SU-DHL-6 (cell line): ENCODE measurements at regions not wholly inside any gene's neighbourhood (a gene's known extent, or its start where the extent isn't known, plus 50 kb on each side); places are given as distances from the start of the nearest gene placed in this dataset.

Experiments
- H2AFZ ChIP-seq: fragments of 200-600 bp; sonication (generic); 2 replicates; pipeline ENCODE4 v1.6.1; 2014; ENCODE audit warnings: low read depth, mild to moderate bottlenecking, moderate library complexity, mixed read lengths, antibody characterized with exemption, low read length; ENCODE audit not compliant: severe bottlenecking
- H3F3A ChIP-seq: fragments of 200-600 bp; shearing (Covaris generic); 2 replicates; pipeline ENCODE4 v1.6.0; 2016; ENCODE audit warnings: antibody characterized with exemption, mild to moderate bottlenecking; ENCODE audit not compliant: insufficient read depth
- H3K27ac ChIP-seq: fragments of 200-600 bp; sonication (generic); 2 replicates; pipeline ENCODE4 v1.5.1; 2016; ENCODE audit warnings: low read depth, mild to moderate bottlenecking, low read length, moderate library complexity, mixed read lengths
- H3K27me3 ChIP-seq: fragments of 200-600 bp; sonication (generic), shearing (Covaris generic); 2 replicates; pipeline ENCODE4 v1.6.0; 2014; ENCODE audit warnings: mild to moderate bottlenecking, low read length
- H3K36me3 ChIP-seq: fragments of 200-600 bp; sonication (generic); 2 replicates; pipeline ENCODE4 v1.6.1; 2014; ENCODE audit warnings: mild to moderate bottlenecking, low read length, mixed read lengths
- H3K4me2 ChIP-seq: fragments of 300-600, 200-600 bp; shearing (Covaris generic), sonication (generic); 2 replicates; pipeline ENCODE4 v1.6.0; 2014; ENCODE audit warnings: low read length, low read depth, mild to moderate bottlenecking; ENCODE audit not compliant: poor library complexity, severe bottlenecking
- H3K4me3 ChIP-seq: fragments of 200-600 bp; sonication (generic); 2 replicates; pipeline ENCODE4 v1.5.1; 2014; ENCODE audit warnings: antibody characterized with exemption, low read length, mild to moderate bottlenecking, mixed read lengths; ENCODE audit not compliant: insufficient read depth, poor library complexity, severe bottlenecking
- H3K79me2 ChIP-seq: fragments of 200-600 bp; sonication (generic); 2 replicates; pipeline ENCODE4 v1.6.1; 2014; ENCODE audit warnings: mild to moderate bottlenecking, low read length, moderate library complexity; ENCODE audit not compliant: insufficient read depth
- H3K9ac ChIP-seq: fragments of 200-600 bp; sonication (generic); 2 replicates; pipeline ENCODE4 v1.7.0; 2014; ENCODE audit warnings: mild to moderate bottlenecking, low read length
- H3K9me2 ChIP-seq: fragments of 200-600 bp; sonication (generic); replicated peaks from 2 replicates; pipeline ENCODE4 v1.6.1; 2014; ENCODE audit warnings: low read length; ENCODE audit not compliant: insufficient read depth
- H3K9me3 ChIP-seq: fragments of 200-600 bp; sonication (generic); 2 replicates; pipeline ENCODE4 v1.6.1; 2014; ENCODE audit warnings: low read length, mixed read lengths; ENCODE audit not compliant: insufficient read depth
- H4K20me1 ChIP-seq: fragments of 200-600 bp; sonication (generic); 2 replicates; pipeline ENCODE4 v1.6.1; 2014; ENCODE audit warnings: low read depth, mild to moderate bottlenecking, antibody characterized with exemption, low read length, moderate library complexity, mixed read lengths
- CTCF ChIP-seq: fragments of 200-600 bp; sonication (generic); IDR thresholded peaks from one replicate; pipeline ENCODE4 v1.5.1; 2017; ENCODE audit warnings: antibody characterized with exemption, mild to moderate bottlenecking, low read length, moderate library complexity; ENCODE audit not compliant: insufficient read depth, poor library complexity, severe bottlenecking
- EZH2phosphoT487 ChIP-seq: fragments of 200-600 bp; sonication (generic), shearing (Covaris generic); conservative IDR thresholded peaks from 2 replicates; pipeline ENCODE4 v1.6.1; 2018; ENCODE audit warnings: mild to moderate bottlenecking, antibody characterized with exemption, low read length, moderate library complexity, mixed read lengths

GRCh38 chr2:198961547-198961946 lies 496.2 kb downstream of the SATB2 start:
- Histone ChIP-seq H3K9ac (no peak overlapping the region), H3K27ac (no peak overlapping the region)

DNA sequence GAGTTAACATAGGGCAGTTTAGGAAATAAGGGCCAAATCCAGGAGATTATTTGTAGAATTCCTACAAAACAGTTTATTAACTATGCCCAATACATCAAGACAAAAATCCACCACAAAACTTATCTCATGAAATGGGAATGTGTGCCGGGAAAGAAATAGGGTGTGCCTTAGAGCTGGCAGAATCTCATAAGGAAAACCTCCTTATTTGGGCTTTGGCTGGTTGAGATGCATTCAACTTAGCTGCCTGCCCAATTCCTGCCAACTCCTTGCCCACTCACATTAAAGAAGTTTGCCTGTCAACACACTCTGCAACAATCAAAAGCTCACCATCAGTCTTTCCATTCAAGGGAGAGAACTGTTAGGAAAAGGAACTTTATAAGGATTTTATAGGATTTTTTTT lies 500.6 kb downstream of the SATB2 start:
- H3K4me3 ChIP-seq, result no peak overlapping the region
- no peaks in the 10 kb centered on the region for H3K9me3 ChIP-seq
- H2AFZ ChIP-seq, result no peak overlapping the region
- H3K79me2 ChIP-seq, result no peaks in the 10 kb centered on the region
- H3K4me2 ChIP-seq, result no peak overlapping the region
- no peak overlapping the region for H3K9ac ChIP-seq
- no peak overlapping the region for H3K27ac ChIP-seq
- no peaks in the 10 kb centered on the region for H3K9me2 ChIP-seq
- H3K36me3 ChIP-seq, result no peaks in the 10 kb centered on the region
- TF ChIP-seq EZH2phosphoT487, result no peak
- no peak for TF ChIP-seq CTCF
- H3F3A ChIP-seq, result no peaks in the 10 kb centered on the region
- H3K27me3 ChIP-seq, result no peaks in the 10 kb centered on the region
- no peaks in the 10 kb centered on the region for H4K20me1 ChIP-seq

More at GRCh38 chr2:198961547-198961946, 496.2 kb downstream of the SATB2 start:
- TF ChIP-seq CTCF, result no peak
- no peak for TF ChIP-seq EZH2phosphoT487
- H3K36me3 ChIP-seq, result no peaks in the 10 kb centered on the region
- H3K4me3 ChIP-seq, result no peak overlapping the region
- no peaks in the 10 kb centered on the region for H3K79me2 ChIP-seq
- no peaks in the 10 kb centered on the region for H3K9me3 ChIP-seq
- H3F3A ChIP-seq, result no peaks in the 10 kb centered on the region
- H3K4me2 ChIP-seq, result no peak overlapping the region
- H3K27me3 ChIP-seq, result no peaks in the 10 kb centered on the region
- H4K20me1 ChIP-seq, result no peaks in the 10 kb centered on the region
- H2AFZ ChIP-seq, result no peak overlapping the region
- H3K9me2 ChIP-seq, result no peaks in the 10 kb centered on the region

- H3K27ac ChIP-seq, result no peak overlapping the region
- H3K79me2 ChIP-seq, result no peaks in the 10 kb centered on the region
- H3K9me3 ChIP-seq, result no peaks in the 10 kb centered on the region
- H2AFZ ChIP-seq, result no peak overlapping the region
- no peak overlapping the region for H3K9ac ChIP-seq
- no peaks in the 10 kb centered on the region for H3K36me3 ChIP-seq
- H4K20me1 ChIP-seq, result no peaks in the 10 kb centered on the region
- TF ChIP-seq EZH2phosphoT487 (no peak), CTCF (no peak)
- no peaks in the 10 kb centered on the region for H3K9me2 ChIP-seq
- no peak overlapping the region for H3K4me3 ChIP-seq
- no peak overlapping the region for H3K4me2 ChIP-seq
- no peaks in the 10 kb centered on the region for H3F3A ChIP-seq
- no peaks in the 10 kb centered on the region for H3K27me3 ChIP-seq
These were observed 504.4 kb downstream of the SATB2 start for GRCh38 chr2:198953328-198953727.
